Skeletal muscle satellite cell (primary cell): ENCODE measurements at regions not wholly inside any gene's neighbourhood (a gene's known extent, or its start where the extent isn't known, plus 50 kb on each side); places are given as distances from the start of the nearest gene placed in this dataset.
"Not testable (repeated sequence)": the region's sequence is repeated elsewhere in the genome, so short reads cannot be mapped to it uniquely, and the experiment has no call there.

Experiments used
- H3K27me3 ChIP-seq: 2 replicates; pipeline ENCODE4 v1.7.0; 2013; ENCODE audit warnings: low read length; ENCODE audit not compliant: control insufficient read depth, insufficient read depth
- H3K36me3 ChIP-seq: 2 replicates; pipeline ENCODE4 v1.7.0; 2013; ENCODE audit warnings: mild to moderate bottlenecking, control low read depth, low read length; ENCODE audit not compliant: insufficient read depth
- H3K4me1 ChIP-seq: 2 replicates; pipeline ENCODE4 v1.7.0; 2013; ENCODE audit warnings: low read length; ENCODE audit not compliant: control insufficient read depth, insufficient read depth
- H3K4me2 ChIP-seq: 2 replicates; pipeline ENCODE4 v1.7.0; 2013; ENCODE audit warnings: mild to moderate bottlenecking, low read length
- H3K4me3 ChIP-seq: 2 replicates; pipeline ENCODE4 v1.7.0; 2013; ENCODE audit warnings: low read length
- H3K9ac ChIP-seq: 2 replicates; pipeline ENCODE4 v1.7.0; 2013; ENCODE audit warnings: mild to moderate bottlenecking, low read depth, low read length, moderate library complexity
- H3K9me3 ChIP-seq: replicated peaks from 2 replicates; pipeline ENCODE4 v1.7.0; 2013; ENCODE audit warnings: mild to moderate bottlenecking, control low read depth, low read length

DNA sequence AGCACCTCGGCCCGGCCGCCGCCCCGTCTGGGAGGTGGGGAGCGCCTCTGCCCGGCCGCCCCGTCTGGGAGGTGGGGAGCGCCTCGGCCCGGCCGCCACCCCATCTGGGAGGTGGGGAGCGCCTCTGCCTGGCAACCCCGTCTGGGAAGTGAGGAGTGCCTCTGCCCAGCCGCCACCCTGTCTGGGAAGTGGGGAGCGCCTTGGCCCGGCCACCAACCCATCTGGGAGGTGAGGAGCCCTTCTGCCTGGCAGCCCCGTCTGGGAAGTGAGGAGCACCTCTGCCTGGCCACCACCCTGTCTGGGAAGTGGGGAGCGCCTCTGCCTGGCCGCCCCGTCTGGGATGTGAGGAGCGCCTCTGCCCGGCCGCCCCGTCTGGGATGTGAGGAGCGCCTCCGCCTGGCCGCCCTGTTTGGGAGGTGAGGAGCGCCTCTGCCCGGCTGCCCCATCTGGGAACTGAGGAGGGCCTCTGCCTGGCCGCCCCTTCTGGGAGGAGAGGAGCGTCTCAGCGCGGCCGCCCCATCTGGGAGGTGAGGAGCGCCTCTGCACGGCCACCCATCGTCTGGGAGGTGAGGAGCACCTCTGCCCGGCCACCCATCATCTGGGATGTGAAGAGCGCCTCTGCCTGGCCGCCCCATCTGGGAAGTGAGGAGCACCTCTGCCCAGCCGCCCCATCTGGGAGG lies 89.0 kb upstream of the SYT6 start:
- not testable (repeated sequence) for H3K4me1 ChIP-seq, H3K36me3 ChIP-seq, H3K9me3 ChIP-seq, H3K4me3 ChIP-seq, H3K9ac ChIP-seq, H3K27me3 ChIP-seq, H3K4me2 ChIP-seq

DNA sequence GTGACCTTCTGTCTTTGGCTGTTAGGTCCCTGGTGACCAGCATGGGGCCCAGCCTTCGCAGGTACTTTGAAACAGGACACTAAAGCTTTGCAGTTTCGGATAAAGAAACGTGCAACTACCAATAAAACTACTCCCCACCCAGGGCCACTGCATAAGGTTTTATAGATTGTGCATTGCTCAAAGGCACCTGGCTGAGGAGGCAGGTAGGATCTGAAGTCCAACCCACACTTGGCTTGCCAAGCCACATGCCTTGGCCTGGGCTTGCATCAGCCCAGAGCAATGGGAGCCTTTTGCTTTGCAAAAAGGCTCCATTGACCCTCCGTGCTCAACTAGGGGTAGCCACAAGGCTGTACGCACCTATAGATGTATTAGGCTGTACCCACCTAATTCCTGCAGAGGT lies 84.4 kb upstream of the SYT6 start:
- Histone ChIP-seq H3K9me3 (no peaks in the 10 kb centered on the region), H3K27me3 (peaks cover 7% of the 10 kb centered on the region), H3K36me3 (no peaks in the 10 kb centered on the region), H3K4me1 (no peaks in the 10 kb centered on the region), H3K9ac (no peak overlapping the region), H3K4me3 (no peak overlapping the region), H3K4me2 (no peak overlapping the region)

DNA sequence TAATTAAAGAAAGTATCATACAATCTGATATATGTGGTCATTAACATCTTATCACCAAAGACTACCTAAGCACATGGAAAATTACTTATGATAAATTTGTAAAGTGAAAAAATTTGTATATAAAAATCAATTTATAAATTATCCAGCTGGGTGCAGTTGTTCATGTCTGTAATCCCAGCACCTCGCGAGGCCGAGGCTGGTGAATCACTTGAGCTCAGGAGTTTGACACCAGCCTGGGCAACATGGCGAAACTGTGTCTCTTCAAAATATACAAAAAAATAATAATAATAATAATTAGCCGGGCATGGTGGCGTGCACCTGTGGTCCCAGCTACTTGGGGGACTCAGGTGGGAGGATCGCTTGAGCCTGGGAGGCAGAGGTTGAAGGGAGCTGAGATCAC lies 82.8 kb upstream of the SYT6 start:
- Histone ChIP-seq H3K4me3 (no peak overlapping the region), H3K4me1 (no peaks in the 10 kb centered on the region), H3K4me2 (no peak overlapping the region), H3K9ac (no peak overlapping the region), H3K36me3 (no peaks in the 10 kb centered on the region), H3K27me3 (peaks cover 7% of the 10 kb centered on the region), H3K9me3 (no peaks in the 10 kb centered on the region)

DNA sequence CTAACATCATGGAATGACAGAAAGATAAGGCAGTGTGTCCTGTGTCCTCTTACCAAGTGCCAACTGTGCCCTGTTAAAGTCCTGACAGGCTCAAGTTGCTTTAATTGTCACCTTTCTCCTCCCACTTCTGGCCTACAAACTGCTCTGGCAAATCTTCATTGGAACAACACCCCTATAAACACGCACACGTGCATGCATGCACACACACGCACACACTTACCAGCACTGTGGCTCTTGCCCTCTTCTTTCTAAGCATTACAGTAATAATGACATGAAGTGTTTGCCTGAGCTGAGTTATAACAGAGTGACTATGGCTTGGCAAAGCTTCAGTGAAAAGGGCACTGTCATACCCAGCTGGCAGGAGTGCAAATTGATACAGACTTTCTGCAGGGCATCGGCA lies 82.3 kb upstream of the SYT6 start:
- no peaks in the 10 kb centered on the region for H3K36me3 ChIP-seq
- H3K4me1 ChIP-seq: no peaks in the 10 kb centered on the region
- H3K9me3 ChIP-seq: no peaks in the 10 kb centered on the region
- H3K9ac ChIP-seq: no peak overlapping the region
- H3K27me3 ChIP-seq: peaks cover 7% of the 10 kb centered on the region
- no peak overlapping the region for H3K4me2 ChIP-seq
- H3K4me3 ChIP-seq: no peak overlapping the region

DNA sequence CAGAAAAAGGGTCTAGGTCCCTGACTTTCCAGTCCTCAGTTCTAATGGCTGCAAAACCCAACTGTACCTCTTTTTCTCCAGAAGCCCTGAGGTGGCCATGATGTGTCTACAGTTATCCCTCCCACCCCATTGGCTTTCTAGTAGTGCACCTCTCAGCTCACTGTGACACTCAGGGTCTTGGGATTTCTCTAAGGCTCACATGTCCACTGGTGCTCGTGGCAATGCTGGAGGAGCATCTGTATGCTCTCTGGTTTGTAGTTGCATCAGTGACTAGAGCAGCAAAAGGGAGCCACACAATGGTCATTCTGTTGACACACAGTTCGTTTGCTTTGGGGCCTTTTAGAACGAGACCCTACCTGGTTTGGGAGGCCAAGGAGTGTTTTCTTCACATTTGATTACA lies 81.6 kb upstream of the SYT6 start:
- no peak overlapping the region for H3K9ac ChIP-seq
- no peaks in the 10 kb centered on the region for H3K4me1 ChIP-seq
- H3K27me3 ChIP-seq: peaks cover 7% of the 10 kb centered on the region
- H3K4me3 ChIP-seq: no peak overlapping the region
- no peaks in the 10 kb centered on the region for H3K36me3 ChIP-seq
- H3K9me3 ChIP-seq: no peaks in the 10 kb centered on the region
- no peak overlapping the region for H3K4me2 ChIP-seq

DNA sequence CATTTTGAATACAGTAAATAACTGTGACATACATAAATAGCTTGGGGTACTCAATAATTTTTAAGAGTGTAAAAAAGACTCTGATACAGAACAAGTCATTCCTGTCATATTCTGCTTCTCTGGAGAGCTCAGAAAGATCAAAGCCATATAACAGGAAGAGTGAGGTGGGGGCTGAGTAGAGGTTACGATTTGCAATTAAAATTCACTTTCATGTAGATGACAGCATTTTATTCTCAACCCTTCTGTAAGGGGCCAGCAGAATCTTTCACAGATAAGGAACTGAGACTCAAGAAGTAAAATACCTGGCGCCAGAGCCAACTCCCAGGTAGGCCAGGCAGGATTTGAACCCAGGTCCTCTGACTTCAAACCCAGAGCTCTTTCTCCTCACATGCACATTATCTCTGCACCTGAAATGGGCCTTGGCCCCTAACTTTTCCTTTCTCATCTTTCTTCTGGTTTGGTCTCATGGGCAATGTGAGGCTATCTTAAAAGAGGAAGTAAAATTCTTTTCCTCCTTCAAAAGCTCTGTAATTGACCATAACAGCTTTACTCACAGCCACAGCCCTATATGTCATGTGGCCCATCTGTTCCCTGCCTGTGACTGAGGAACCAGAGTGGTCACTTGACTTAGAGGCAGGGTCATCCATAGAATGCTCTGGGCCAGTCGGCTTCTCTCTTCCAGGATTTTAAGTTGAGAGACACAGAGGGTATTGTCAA lies 80.9 kb upstream of the SYT6 start:
- Histone ChIP-seq H3K27me3 (peaks cover 14% of the 10 kb centered on the region), H3K36me3 (no peaks in the 10 kb centered on the region), H3K9me3 (no peaks in the 10 kb centered on the region), H3K9ac (no peak overlapping the region), H3K4me2 (no peak overlapping the region), H3K4me3 (no peak overlapping the region), H3K4me1 (no peaks in the 10 kb centered on the region)

DNA sequence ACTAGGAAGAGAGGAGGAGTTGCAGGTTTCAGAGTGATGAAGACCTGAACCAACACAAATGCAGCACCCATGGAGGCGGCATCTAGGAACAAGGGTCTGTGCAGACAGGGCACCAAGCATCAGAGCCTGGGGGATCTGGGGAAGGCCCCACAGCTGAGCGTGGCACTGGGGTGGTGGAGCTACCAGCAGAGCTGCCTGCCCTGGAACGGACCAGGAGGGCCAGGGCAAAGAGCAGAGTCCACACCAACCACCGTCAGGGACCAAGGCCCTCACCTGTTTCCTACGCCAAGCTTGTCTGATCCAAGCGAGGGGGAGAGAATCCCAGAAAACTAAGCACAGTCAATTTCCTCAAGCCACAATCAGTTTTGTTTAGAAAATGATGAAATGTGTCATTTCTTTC lies 79.0 kb upstream of the SYT6 start:
- H3K27me3 ChIP-seq: peaks cover 21% of the 10 kb centered on the region

DNA sequence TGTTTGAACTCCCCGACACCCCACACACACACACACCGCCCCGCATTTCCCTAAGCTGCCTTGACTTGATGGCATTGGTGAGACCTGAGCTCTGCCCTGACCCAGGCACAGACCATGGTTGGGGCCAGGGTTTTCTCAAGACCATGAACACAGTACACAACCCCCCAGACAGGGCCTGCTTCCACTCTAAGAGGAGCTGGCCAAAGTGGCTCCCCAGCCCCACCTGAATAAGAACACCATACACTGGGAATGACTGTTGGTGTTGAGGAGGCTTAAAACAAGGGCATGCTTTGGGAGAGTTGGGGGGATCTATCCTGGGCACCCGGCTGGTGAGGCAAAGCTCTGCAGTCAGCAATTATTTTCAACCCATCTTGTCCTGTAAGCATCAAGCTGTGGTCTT lies 77.6 kb upstream of the SYT6 start:
- H3K4me3 ChIP-seq: no peak overlapping the region
- peaks cover 25% of the 10 kb centered on the region for H3K27me3 ChIP-seq
- H3K4me2 ChIP-seq: no peak overlapping the region
- H3K9ac ChIP-seq: no peak overlapping the region
- no peaks in the 10 kb centered on the region for H3K36me3 ChIP-seq
- H3K9me3 ChIP-seq: no peaks in the 10 kb centered on the region
- no peaks in the 10 kb centered on the region for H3K4me1 ChIP-seq

More for the DNA sequence above, 79.0 kb upstream of the SYT6 start:
- Histone ChIP-seq H3K4me3 (no peak overlapping the region), H3K9ac (no peak overlapping the region), H3K36me3 (no peaks in the 10 kb centered on the region), H3K4me1 (no peaks in the 10 kb centered on the region), H3K4me2 (no peak overlapping the region), H3K9me3 (no peaks in the 10 kb centered on the region)

DNA sequence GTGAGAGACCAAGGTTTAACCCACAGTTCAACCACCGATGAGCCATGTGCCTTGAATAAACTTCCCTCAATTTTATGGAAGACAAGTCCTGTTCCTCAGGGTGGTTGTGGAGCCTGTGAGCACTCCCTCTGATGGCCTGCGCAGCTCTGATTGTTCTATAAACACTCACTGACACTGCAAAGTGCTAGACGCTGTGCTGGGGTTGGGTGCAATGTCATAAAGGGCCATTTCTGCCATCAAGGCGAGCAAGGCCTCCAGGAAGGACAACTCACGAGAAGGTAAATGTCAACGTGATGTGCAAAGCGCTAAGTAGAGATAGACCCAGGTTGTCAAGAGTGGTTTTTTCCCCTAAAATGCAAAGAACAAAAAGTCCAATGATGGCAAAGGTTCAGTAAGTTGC lies 75.7 kb upstream of the SYT6 start:
- Histone ChIP-seq H3K36me3 (no peaks in the 10 kb centered on the region), H3K9ac (no peak overlapping the region), H3K9me3 (no peaks in the 10 kb centered on the region), H3K4me2 (no peak overlapping the region), H3K27me3 (peaks cover 18% of the 10 kb centered on the region), H3K4me3 (no peak overlapping the region), H3K4me1 (no peaks in the 10 kb centered on the region)

DNA sequence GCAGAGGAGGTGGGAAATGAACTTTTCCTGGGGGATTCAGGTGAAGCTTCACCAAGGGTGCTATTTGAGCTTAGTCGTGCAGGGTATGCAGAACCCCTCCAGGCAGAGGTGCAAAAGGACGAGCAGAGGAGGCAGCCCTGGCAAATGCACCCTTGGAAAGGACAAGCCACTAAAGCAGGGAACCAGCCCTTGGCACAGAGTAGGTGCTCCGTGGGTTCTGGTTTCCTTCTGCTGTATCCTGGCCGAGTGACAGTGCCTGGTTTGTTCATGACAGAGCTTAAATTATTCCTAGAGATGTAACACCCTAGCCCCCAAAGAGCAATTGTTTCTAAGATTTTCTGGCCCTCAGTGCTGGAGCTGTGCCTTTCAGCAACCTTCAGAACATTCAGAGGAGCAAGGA lies 73.4 kb upstream of the SYT6 start:
- no peak overlapping the region for H3K4me3 ChIP-seq
- H3K4me2 ChIP-seq: no peak overlapping the region
- peaks cover 18% of the 10 kb centered on the region for H3K27me3 ChIP-seq
- H3K9me3 ChIP-seq: no peaks in the 10 kb centered on the region
- H3K4me1 ChIP-seq: no peaks in the 10 kb centered on the region
- no peaks in the 10 kb centered on the region for H3K36me3 ChIP-seq
- no peak overlapping the region for H3K9ac ChIP-seq

DNA sequence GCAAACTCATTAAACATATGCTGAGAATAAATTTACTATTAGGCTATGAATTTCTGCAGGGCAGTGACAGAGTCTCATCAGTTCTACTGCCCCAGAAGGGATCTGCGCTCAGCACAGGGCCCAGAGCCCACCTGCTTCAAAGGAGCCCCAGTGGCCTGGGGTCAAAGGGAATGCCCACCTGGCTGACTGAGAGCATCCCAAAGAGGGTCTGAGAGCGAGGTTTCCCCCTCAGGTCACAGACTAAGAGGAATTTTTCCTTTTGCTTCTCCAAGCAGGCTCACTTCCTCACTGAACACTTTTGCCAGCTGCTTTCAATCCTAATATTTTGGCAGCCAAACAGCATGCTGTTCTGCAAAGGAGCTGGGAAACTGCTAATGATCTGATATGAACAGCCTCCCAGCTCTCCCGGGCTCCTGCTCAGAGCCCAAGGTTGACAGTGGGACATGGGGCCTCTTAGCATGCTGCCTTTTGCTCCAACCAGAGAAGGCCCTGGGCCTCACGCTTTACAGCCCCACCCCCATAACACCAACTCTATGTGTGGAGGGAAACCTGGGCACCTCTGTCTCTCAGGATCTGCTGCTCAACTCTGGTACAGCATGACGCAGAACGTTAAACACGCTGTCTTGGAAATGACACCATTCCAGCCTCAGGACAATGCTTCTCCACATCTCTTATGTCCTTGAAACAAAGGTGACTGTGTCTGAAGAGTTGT lies 70.7 kb upstream of the SYT6 start:
- Histone ChIP-seq H3K9me3 (no peaks in the 10 kb centered on the region), H3K36me3 (no peaks in the 10 kb centered on the region), H3K4me2 (no peak overlapping the region), H3K9ac (no peak overlapping the region), H3K27me3 (peaks cover 9% of the 10 kb centered on the region), H3K4me3 (no peak overlapping the region), H3K4me1 (no peaks in the 10 kb centered on the region)
